GM21723 (cell line): ENCODE measurements at regions not wholly inside any gene's neighbourhood (a gene's known extent, or its start where the extent isn't known, plus 50 kb on each side); places are given as distances from the start of the nearest gene placed in this dataset.
"Not testable (repeated sequence)": the region's sequence is repeated elsewhere in the genome, so short reads cannot be mapped to it uniquely, and the experiment has no call there.

ENCODE experiments used
- ATAC-seq: cut with Tn5 transposase; IDR thresholded peaks from one replicate; pipeline ENCODE4 v1.9.1; 2021; ENCODE audit warnings: mild to moderate bottlenecking, moderate library complexity; ENCODE audit not compliant: unreplicated experiment

DNA sequence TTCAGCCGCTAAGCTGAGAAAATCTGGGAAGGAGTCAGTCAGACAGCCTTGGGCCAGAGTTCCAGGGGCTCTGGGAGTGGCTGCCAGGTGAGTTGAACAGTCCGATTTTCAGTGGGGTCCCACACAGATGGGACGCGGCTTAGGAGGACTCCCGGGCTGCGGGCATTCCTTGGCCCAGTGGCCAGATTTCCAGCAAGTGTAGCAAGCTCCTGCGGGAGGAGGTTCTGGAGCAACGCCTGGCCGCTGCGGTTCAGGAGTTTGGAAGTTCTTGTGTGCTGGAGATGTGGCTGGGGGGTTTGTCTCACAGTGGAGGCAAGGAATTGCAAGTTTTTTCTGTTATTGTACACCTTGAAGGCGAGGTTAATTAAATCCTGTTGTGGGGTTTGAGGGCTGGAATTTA, 1020.1 kb upstream of the MANEA start:
- ATAC-seq: not testable (repeated sequence)

DNA sequence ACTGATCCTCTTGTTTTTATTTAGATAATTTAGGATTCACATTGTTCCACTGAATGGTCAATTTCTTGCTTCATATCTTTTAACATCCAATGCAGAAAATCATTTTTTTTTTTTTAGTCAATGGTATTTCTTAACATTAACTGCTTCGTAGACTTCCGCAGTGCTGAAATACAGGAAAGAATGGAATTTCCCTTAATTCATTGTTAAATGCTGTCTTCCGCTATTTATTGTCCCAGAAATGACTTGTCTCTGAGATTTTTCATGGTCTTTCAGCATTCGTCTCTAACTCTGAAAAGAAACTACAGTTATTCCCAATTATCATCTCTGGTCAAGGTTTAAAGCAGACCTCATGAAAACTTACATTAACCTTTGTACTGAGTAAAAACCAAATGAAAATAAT, 1029.1 kb upstream of the MANEA start:
- ATAC-seq: no peak

DNA sequence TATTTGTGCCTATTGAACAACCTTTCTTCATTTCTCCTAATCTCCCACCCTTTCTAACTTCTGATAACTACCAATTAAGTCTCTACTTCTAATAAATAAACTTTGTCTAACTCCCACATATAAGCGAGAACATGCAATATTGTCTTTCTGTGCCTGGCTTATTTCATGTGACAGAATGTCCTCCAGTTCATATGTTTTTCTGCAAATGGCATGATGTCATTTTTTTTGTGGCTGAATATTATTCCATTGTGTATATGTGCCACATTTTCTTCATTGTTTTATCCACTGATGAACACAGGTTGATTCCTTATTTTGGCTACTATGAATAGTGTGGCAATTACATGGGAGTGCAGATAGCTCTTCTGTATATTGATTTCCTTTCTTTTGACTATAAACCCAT, 1041.5 kb upstream of the MANEA start:
- ATAC-seq: no peak

DNA sequence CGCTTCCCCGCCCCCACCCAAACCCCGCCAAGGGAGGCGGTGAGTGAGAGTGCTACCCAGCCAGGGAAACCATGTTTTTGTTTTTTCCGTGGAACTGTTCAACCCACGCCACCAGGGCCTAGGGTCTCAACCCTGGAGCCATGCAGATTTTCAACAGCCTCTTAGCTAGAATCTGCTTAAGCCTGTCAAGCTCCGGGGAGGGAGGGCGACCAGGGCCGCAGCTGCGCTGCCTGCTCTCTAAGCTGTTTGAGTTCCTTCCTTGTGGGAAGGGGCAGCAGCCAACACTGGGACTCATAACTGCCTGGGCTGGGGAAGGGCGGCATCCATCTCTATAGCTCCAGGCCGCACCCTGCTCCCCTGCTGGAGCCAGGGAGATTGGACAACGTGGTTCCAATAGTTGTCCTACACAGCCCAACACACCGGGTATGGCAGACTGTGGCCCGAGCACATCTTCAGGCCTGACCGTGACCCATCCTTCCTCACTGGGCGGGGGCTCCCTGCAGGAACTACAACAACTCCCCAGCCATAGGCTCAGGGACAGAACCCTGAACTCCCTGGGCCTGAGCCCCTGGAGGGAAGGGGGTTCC, 1065.7 kb upstream of the MANEA start:
- no peak for ATAC-seq

DNA sequence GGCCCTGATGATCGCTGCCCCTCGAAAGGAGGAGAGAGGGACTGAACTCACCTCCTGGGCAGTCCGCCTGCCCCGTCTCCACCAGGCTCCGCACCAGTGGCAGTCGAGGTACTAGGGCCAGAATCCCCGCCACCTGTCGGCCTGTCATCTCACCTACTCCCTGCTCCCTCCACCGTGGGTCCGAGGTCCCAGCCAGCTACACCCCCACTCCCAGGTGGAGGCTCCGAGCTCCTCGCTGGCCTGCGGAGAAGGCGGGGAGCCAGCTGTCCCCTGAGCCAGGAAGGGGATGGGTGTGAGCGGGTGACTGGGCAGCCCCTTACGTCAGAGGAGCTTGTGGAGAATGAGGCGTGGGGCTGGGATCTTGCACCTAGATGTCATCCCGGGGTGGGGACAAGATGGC, 1066.5 kb upstream of the MANEA start:
- no peak for ATAC-seq

DNA sequence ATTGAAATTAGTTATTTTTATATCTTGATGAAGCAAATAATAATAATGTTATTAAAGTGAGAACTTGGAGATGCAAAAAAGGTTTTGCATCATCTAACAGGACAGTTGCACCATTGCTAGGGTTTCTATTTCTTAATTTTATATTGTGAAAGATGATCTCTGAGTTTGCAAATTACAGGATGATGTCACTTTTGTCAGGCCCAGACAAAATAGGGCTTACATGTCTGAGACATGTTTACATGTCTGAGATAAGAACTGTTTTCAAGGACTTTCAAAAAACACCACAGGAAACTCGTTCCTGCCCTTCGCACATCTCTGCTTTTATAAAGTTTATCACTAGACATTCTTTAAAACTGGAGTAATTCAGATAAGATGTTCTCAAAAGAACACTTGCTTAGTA, 1075.8 kb upstream of the MANEA start:
- no peak for ATAC-seq

DNA sequence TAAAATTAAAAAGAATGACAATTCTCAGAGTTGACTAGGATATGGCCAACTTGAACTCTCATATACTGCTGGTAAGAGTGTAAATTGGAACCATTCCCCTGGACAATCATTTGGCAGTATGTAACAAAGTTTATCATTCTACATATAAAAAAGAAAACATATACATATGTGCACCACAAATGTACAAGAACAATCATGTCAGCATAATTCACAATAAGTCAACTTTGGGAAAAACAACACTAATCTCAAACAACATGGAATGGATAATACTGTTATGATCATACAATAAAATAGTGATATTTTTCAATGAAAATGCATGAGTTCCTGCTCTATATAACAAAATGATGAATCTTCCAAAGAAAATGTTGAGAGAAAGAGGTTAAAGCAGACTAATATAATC, 1078.7 kb upstream of the EPHA7 start:
- ATAC-seq: no peak

DNA sequence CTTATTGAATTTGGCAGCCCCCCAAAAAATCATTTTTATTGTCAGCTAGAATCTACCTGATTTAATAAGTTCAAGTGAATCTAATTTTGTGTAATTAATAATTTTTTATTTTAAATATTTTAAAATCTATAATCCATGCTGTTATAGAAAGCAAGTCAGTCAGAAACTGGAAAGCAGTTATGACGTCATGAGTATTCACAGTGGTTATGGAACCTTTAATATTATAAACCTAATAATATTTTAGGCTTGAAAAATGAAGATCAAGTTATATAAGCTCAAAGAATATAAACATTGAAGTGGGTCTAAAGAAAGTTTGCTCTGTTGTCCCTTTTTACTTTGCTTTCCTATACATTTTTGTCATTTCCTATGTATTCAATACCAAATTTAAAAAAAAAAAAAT, 1075.1 kb upstream of the EPHA7 start:
- ATAC-seq: no peak

DNA sequence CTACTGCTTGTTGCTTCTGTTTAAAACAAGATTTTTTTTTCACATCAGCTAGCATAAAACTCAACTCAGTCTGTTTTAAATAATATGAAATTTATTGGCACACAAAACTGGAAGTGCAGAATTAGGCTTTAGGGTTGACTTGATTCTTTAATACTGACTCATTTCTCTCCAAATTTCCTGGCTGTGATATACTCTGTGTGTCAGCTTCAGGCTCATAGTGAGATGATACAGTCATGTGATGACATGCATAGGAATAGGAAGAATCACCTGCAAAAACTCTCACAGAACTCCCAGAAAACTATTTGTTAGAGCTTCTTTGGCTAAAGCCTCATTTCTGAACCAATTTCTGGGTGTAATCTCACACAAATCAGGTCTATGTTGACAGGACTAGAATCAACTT, 1068.0 kb upstream of the EPHA7 start:
- no peak for ATAC-seq

DNA sequence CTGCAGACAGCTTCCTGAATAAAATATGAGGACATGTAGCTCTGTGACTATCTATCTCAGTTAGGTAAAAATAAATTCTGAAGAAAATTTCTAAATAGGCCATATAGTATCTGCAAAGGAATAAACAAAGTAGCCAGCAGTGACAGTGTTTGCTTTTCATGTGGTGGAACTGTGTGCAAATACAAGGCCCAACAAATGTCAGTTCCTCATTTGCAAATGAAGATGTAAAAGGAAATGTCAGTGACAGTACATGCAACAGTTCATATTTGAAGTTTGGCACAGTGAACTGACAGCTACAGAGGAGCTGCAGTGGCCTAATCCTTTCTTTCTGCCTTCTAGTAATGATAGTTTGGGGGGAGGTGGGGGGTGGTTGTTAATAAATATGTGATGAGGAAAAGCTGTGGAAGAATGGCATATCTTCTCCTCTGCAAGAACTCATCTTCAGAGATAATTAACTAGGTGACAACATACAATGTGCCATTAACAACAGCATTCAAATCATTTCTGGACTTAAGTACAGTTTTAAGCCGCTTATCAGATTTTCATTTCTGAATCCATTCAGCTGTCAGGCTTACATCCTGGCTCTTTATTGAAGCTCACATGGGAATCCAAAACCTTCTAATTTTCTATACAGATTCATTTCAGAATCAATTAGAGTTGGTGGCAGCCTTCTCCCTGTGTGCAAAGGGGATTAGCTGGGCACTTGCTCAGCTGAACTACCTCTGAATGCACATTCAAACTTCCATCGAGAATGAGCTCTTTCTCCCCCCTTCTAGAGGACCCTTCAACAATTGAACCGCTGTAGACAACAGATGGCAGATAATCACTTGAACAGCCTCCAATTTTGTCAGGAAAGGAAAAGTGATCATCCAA, 1059.0 kb upstream of the EPHA7 start:
- no peak for ATAC-seq

DNA sequence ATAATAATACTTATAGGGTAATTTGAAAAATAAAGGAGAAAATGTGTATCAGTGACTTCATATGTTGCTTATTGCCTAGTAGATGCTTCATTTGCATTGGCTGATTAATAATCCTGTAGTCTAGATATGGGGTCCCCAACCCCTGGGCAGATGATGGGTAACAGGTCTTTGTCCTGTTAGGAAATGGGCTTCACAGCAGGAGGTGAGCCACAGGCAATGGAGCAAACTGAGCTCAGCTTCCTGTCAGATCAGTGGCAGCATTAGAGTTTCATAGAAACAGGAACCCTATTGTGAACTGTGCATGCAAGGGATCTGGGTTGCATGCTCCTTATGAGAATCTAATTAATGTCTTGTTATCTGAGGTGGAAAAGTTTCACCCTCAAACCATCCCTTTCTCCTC, 1049.5 kb upstream of the EPHA7 start:
- ATAC-seq: no peak

DNA sequence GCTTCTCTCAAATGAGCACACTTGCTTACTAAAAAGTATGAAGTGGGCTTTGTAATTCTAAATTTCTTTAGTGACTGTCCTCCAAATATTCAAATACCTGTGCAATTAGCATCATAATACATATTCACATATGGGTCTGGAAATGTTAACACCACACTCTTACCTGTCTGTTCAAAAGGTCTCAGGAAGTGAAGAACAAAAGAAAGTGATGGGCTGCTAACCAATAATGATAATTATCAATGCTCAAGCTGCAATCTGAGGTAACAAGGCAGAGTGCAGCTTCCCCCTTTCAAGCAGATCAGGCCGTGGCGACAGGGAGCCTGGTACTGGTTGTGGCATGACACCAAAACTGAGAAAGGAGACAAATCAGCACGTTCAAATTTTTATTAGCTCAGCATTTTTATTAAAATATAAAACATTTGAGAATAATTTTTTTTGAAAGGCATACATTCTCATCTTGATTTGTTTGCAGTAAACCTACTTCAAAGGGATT, 1044.7 kb upstream of the EPHA7 start:
- ATAC-seq: no peak

DNA sequence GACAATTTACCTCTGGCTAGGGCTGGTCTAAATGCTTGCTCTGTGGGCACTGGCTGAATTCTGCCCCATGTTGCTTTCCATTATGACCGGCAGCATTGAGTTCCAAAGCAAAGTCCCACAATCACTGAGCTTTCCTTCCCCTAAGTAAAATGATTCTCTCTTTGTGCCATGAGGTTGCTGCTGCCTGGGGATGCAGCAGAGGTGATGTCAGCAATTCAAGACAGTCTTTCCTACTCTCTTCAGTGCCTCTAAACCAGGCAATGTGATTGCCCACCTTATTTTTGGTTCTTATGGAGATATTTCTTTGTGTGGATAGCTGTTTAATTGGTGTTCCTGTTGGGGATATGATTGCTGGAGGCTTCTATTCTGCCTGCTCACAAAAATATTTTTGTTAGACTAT, 1043.9 kb upstream of the EPHA7 start:
- ATAC-seq: no peak

DNA sequence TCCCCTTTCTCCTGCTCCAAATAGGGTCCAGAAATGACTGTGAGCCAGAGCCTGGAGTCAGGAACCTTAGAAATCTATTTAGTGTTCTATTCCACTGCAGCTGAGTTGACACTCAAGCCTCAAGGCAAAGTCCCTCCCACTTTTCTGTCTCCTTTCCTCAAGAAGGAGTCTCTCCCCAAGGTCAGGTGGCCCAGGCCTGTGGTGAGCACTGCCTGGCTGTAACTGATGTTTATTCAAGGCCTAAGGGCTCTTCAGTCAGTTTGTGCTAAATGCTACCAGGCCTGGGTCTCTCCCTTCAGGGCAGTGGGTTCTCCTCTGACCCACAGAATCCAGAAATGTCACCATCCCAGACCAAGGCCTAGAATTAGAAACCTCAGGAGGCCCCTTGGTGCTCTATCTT, 1042.9 kb upstream of the EPHA7 start:
- no peak for ATAC-seq

DNA sequence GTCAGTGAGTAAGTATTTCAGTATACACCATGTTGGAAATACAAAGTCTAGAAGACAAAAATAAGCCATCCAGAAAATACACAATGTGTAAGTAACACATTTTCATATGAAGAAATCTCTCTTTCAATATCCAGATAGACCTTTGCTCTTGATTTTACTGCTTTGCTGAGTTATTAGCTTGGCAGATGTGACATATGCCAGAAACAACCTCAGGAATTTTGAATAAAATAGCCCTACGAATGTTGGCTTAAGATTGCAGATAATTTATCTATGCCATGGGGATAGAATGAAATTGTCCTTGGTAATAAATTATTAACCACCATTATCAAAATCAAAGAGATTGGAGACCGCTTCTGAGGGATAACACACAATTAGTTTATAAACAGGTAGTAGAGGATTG, 1036.9 kb upstream of the EPHA7 start:
- ATAC-seq: no peak

DNA sequence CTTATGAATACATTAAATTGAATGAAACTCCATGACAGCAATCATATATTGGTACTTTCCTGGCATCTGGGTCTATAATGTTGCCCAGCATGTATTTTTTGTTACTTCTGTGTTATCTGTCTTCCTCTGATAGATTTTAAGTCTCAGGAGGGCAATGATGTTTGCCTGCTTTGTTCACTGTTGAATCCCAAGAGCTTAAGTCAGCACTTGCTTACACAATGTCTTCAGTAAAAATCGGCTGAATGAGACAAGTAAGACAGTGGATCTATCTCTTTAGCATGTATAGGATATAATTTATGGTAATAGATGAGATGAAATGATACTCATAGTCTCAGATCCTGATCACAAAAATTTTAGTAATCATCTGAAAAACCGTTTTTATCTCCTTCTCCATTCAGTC, 1034.9 kb upstream of the EPHA7 start:
- ATAC-seq: no peak

DNA sequence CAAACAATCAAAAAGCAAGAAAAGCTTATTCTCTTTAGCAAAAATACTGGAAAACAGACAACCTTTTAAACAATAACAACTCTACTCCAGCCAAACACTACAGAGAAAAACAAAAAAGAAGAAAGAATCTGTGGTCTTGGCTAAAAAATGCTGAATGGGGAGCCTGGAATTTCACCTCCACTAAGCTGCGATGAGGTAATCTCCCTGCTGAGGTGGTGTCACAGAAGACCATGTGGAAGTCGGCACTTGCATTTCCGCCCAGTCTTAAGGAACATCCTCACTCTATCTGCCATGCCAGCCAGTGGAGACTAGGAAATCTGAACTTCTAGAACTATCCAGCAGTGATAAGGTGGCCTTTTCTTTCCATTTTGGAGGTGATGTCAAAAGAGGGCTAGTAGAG, 1026.8 kb upstream of the EPHA7 start:
- no peak for ATAC-seq

DNA sequence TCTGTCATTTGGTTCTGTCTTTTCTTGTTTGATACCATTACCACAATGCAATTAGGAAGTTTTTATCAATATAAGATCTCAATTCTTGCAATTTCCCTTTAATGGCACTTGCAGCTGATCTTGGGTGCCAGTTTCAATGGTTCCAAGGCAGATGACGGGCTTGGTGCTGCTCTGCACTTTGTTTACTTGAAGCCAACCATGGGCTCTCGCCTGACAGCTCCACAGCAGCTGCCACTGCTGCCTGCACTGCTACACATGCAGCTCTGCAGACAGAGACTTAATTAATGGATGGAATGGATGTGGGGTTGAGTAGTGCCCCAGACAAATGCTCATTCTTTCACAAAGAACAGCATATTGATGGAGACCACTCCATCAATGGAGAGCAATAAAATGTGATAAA, 1024.3 kb upstream of the EPHA7 start:
- ATAC-seq: no peak

DNA sequence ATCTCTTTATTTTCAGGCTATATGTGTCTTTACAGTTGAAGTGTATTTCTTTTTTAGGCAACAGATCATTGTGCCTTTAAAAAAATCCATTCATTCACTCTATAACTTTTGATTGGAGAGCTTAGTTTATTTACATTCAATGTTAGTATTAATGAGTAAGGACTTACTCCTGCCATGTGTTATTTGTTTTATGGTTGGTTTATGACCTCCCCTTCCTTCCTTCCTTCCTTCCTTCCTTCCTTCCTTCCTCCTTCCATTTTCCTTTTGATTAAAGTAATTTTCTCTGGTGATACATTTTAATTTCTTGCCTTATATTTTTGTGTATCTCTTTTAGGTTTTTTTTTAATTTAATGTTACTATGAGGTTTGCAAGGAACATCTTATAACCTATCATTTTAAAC, 1005.3 kb upstream of the EPHA7 start:
- no peak for ATAC-seq

DNA sequence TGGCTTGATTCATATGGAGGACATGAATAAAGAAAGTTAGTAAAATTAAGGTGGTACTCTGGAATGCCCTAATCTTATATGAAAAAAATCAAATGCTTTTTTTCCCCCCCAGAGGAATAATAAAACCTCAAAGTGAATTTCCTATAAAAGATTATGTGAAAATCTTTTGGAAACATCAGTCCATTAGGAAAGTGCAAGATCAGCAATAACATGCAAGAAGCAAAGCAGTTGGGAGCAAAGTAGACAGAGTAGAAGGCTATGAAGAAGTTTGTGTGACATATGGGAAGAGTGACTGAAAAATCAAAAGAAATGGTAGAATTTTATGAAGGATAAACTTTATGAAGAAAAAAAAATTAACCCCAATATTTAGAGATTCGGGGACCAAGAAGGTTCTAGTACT, 998.0 kb upstream of the EPHA7 start:
- ATAC-seq: no peak

DNA sequence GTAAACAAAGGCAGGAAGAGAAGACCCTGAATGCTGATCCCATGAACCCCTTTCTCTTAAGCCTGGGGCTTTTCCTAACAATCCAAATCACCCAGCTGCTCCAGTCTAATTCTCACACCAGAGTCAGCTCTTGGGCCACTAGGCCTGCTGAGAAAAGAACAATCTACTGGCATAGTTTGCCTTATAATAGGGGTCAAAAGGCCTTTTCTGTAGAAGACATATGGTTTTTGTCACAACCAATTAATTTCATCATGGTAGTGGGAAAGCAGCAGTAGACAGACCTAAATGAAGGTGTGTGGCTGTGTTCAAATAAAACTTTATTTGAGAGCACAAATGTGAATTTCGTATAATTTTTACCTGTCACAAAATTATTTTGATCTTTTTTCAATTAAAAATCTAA, 994.7 kb upstream of the EPHA7 start:
- no peak for ATAC-seq

DNA sequence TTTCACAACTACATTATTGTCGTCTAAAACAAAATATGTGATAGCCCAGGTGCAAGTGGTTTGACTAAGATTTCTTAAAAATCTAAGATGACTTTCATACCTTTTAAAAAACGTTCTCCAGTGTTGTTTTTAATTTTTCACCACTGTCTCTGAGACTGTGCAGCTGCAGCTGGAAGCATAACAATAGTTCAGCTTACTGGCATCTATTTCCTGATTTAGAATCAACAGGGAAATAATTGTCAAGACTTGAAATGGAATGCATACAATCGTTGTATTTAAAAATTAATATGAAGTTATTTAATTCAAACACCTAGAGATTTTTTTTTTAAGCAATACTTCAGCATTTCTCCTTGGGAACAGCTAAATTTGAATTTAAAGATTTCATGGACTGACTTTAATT, 982.0 kb upstream of the EPHA7 start:
- ATAC-seq: no peak

DNA sequence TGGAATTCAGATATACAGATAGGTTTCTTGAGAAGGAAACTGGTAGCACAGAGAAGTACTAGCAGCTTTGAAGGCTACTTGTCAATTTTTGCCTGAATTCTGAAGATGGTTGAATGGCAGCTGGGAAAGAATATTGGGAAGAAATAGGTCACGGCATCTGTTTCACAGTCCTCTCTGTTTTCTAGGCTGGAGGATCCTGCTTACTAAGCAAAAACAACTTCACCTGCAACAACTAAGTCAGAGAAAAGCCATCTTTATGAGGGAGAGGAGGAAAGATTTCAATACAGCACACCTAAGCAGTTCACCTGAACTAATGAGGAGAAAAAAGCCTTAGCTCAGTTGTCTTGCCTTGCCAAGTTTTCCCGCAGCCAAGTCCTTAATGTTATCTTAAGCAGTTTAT, 975.5 kb upstream of the EPHA7 start:
- no peak for ATAC-seq
